H7 (cell line): ENCODE measurements at regions not wholly inside any gene's neighbourhood (a gene's known extent, or its start where the extent isn't known, plus 50 kb on each side); places are given as distances from the start of the nearest gene placed in this dataset.
A peak's percentile ranks its signal among the peaks of the same experiment; 100 is the strongest.
"Not testable (repeated sequence)": the region's sequence is repeated elsewhere in the genome, so short reads cannot be mapped to it uniquely, and the experiment has no call there.

Experiments used
- DNase-seq: peaks from one replicate; pipeline ENCODE4 v3.0.0; 2012
- H3K27me3 ChIP-seq: 2 replicates; pipeline ENCODE4 v1.6.0; 2011; ENCODE audit warnings: mild to moderate bottlenecking, low read length; ENCODE audit not compliant: control insufficient read depth, insufficient read depth
- H3K36me3 ChIP-seq: replicated peaks from 2 replicates; pipeline ENCODE4 v1.5.1; 2011; ENCODE audit warnings: low read length; ENCODE audit not compliant: control insufficient read depth, insufficient read depth
- H3K4me3 ChIP-seq: 2 replicates; pipeline ENCODE4 v1.5.1; 2011; ENCODE audit warnings: low read depth, mild to moderate bottlenecking, control low read depth, low read length, moderate library complexity; ENCODE audit not compliant: insufficient read depth

- Histone ChIP-seq H3K27me3 (no peaks in the 10 kb centered on the region), H3K36me3 (no peaks in the 10 kb centered on the region), H3K4me3 (no peak overlapping the region)
- DNase-seq, result no peak
Measured at GRCh38 chr4:152190907-152191306, 345.0 kb downstream of the FBXW7 start.

- Histone ChIP-seq H3K36me3 (no peaks in the 10 kb centered on the region), H3K4me3 (no peak overlapping the region), H3K27me3 (no peaks in the 10 kb centered on the region)
- DNase-seq, result no peak
Measured at GRCh38 chr4:152189451-152190179, 346.3 kb downstream of the FBXW7 start.

GRCh38 chr4:152188801-152189200 lies 347.1 kb downstream of the FBXW7 start:
- DNase-seq, result no peak
- H3K27me3 ChIP-seq, result no peaks in the 10 kb centered on the region
- H3K36me3 ChIP-seq, result no peaks in the 10 kb centered on the region
- no peak overlapping the region for H3K4me3 ChIP-seq

- Histone ChIP-seq H3K27me3 (no peaks in the 10 kb centered on the region), H3K4me3 (no peak overlapping the region), H3K36me3 (no peaks in the 10 kb centered on the region)
- no peak for DNase-seq
Measured at GRCh38 chr4:152187693-152188092, 348.2 kb downstream of the FBXW7 start.

- H3K36me3 ChIP-seq, result no peaks in the 10 kb centered on the region
- no peak for DNase-seq
- H3K27me3 ChIP-seq, result no peaks in the 10 kb centered on the region
- no peak overlapping the region for H3K4me3 ChIP-seq
Measured at GRCh38 chr4:152185786-152186550, 349.9 kb downstream of the FBXW7 start.

- Histone ChIP-seq H3K4me3 (no peak overlapping the region), H3K27me3 (no peaks in the 10 kb centered on the region), H3K36me3 (no peaks in the 10 kb centered on the region)
- DNase-seq, result no peak
Measured at GRCh38 chr4:152181150-152181549, 354.7 kb downstream of the FBXW7 start.

- H3K4me3 ChIP-seq, result no peak overlapping the region
- H3K27me3 ChIP-seq, result no peaks in the 10 kb centered on the region
- DNase-seq, result no peak
- no peaks in the 10 kb centered on the region for H3K36me3 ChIP-seq
Measured at GRCh38 chr4:152180369-152180768, 355.5 kb downstream of the FBXW7 start.

GRCh38 chr4:152177538-152177937 lies 358.4 kb downstream of the FBXW7 start:
- H3K4me3 ChIP-seq, H3K27me3 ChIP-seq, DNase-seq, H3K36me3 ChIP-seq: not testable (repeated sequence)

- no peak for DNase-seq
- H3K36me3 ChIP-seq, result no peaks in the 10 kb centered on the region
- no peaks in the 10 kb centered on the region for H3K27me3 ChIP-seq
- no peak overlapping the region for H3K4me3 ChIP-seq
Measured at GRCh38 chr4:152176627-152177214, 359.2 kb downstream of the FBXW7 start.

- no peak for DNase-seq
Measured at GRCh38 chr4:152175586-152175985, 360.3 kb downstream of the FBXW7 start.

GRCh38 chr4:152172146-152172545 lies 363.7 kb downstream of the FBXW7 start:
- no peaks in the 10 kb centered on the region for H3K27me3 ChIP-seq
- H3K36me3 ChIP-seq, result no peaks in the 10 kb centered on the region
- no peak overlapping the region for H3K4me3 ChIP-seq
- no peak for DNase-seq

More at GRCh38 chr4:152175586-152175985, 360.3 kb downstream of the FBXW7 start:
- Histone ChIP-seq H3K27me3 (no peaks in the 10 kb centered on the region), H3K36me3 (no peaks in the 10 kb centered on the region), H3K4me3 (no peak overlapping the region)

- no peak for DNase-seq
- Histone ChIP-seq H3K4me3 (no peak overlapping the region), H3K27me3 (no peaks in the 10 kb centered on the region), H3K36me3 (no peaks in the 10 kb centered on the region)
Measured at GRCh38 chr4:152171556-152171955, 364.3 kb downstream of the FBXW7 start.

GRCh38 chr4:152169683-152170082 lies 366.2 kb downstream of the FBXW7 start:
- Histone ChIP-seq H3K36me3 (no peaks in the 10 kb centered on the region), H3K4me3 (no peak overlapping the region), H3K27me3 (no peaks in the 10 kb centered on the region)
- DNase-seq, result no peak

GRCh38 chr4:152168987-152169616 lies 366.8 kb downstream of the FBXW7 start:
- peak; percentile 23 for DNase-seq
- Histone ChIP-seq H3K27me3 (no peaks in the 10 kb centered on the region), H3K4me3 (no peak overlapping the region), H3K36me3 (no peaks in the 10 kb centered on the region)

GRCh38 chr4:152166567-152166966 lies 369.3 kb downstream of the FBXW7 start:
- H3K4me3 ChIP-seq, result no peak overlapping the region
- H3K27me3 ChIP-seq, result no peaks in the 10 kb centered on the region
- H3K36me3 ChIP-seq, result no peaks in the 10 kb centered on the region
- DNase-seq, result peak; percentile 48
